ENCODE measurements at regions not wholly inside any gene's neighbourhood (a gene's known extent, or its start where the extent isn't known, plus 50 kb on each side); places are given as distances from the start of the nearest gene placed in this dataset.

GRCh38 chr6:113802779-113803178 lies 54.4 kb upstream of the MARCKS start:
- no peak overlapping the region for H2AFZ ChIP-seq (ENCODE audit: low read length)
- no peak overlapping the region for H3K9ac ChIP-seq (ENCODE audit: low read length)
- H3K9me2 ChIP-seq (ENCODE audit: low read depth, low read length), result no peaks in the 10 kb centered on the region
- H3K4me2 ChIP-seq (ENCODE audit: low read length), result no peak overlapping the region
- no peak overlapping the region for H3K27ac ChIP-seq (ENCODE audit: low read depth, low read length, poor library complexity, severe bottlenecking)
- H3K4me3 ChIP-seq (ENCODE audit: low read depth, low read length, poor library complexity, severe bottlenecking), result no peak overlapping the region
- no peaks in the 10 kb centered on the region for H3K27me3 ChIP-seq (ENCODE audit: insufficient read depth, low read length)
- no peaks in the 10 kb centered on the region for H3K9me3 ChIP-seq (ENCODE audit: low read length)
- no peak for TF ChIP-seq EZH2 (IDR thresholded peaks at IDR 0.05; ENCODE audit: borderline replicate concordance, low read length)
- TF ChIP-seq, protein P1, sequence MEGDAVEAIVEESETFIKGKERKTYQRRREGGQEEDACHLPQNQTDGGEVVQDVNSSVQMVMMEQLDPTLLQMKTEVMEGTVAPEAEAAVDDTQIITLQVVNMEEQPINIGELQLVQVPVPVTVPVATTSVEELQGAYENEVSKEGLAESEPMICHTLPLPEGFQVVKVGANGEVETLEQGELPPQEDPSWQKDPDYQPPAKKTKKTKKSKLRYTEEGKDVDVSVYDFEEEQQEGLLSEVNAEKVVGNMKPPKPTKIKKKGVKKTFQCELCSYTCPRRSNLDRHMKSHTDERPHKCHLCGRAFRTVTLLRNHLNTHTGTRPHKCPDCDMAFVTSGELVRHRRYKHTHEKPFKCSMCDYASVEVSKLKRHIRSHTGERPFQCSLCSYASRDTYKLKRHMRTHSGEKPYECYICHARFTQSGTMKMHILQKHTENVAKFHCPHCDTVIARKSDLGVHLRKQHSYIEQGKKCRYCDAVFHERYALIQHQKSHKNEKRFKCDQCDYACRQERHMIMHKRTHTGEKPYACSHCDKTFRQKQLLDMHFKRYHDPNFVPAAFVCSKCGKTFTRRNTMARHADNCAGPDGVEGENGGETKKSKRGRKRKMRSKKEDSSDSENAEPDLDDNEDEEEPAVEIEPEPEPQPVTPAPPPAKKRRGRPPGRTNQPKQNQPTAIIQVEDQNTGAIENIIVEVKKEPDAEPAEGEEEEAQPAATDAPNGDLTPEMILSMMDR (IDR thresholded peaks at IDR 0.05; ENCODE audit: low read length), result no peak
- no peaks in the 10 kb centered on the region for H3K36me3 ChIP-seq (ENCODE audit: insufficient read depth, low read length)
- H3K79me2 ChIP-seq (ENCODE audit: insufficient read depth, low read length), result no peaks in the 10 kb centered on the region
- H3F3A ChIP-seq (ENCODE audit: insufficient read depth, low read length), result no peaks in the 10 kb centered on the region
- H3K4me1 ChIP-seq (ENCODE audit: insufficient read depth, low read length, severe bottlenecking), result peaks cover 29% of the 10 kb centered on the region
- H4K20me1 ChIP-seq (ENCODE audit: insufficient read depth, low read length), result no peaks in the 10 kb centered on the region

- Histone ChIP-seq H3K4me2 (ENCODE audit: low read length) (peak overlapping the region; percentile 54), H3F3A (ENCODE audit: insufficient read depth, low read length) (peaks cover 5% of the 10 kb centered on the region; the same call in 1 of the 2 replicates), H2AFZ (ENCODE audit: low read length) (peak overlapping the region; percentile 98), H3K9ac (ENCODE audit: low read length) (peak overlapping the region; percentile 24), H3K9me2 (ENCODE audit: low read depth, low read length) (no peaks in the 10 kb centered on the region), H3K27ac (ENCODE audit: low read depth, low read length, poor library complexity, severe bottlenecking) (peak overlapping the region; percentile 51), H3K79me2 (ENCODE audit: insufficient read depth, low read length) (no peaks in the 10 kb centered on the region), H3K9me3 (ENCODE audit: low read length) (no peaks in the 10 kb centered on the region), H3K27me3 (ENCODE audit: insufficient read depth, low read length) (no peaks in the 10 kb centered on the region), H3K4me1 (ENCODE audit: insufficient read depth, low read length, severe bottlenecking) (peaks cover 54% of the 10 kb centered on the region), H3K4me3 (ENCODE audit: low read depth, low read length, poor library complexity, severe bottlenecking) (peak overlapping the region; percentile 15), H3K36me3 (ENCODE audit: insufficient read depth, low read length) (no peaks in the 10 kb centered on the region), H4K20me1 (ENCODE audit: insufficient read depth, low read length) (no peaks in the 10 kb centered on the region)
- TF ChIP-seq, protein P1 (IDR thresholded peaks at IDR 0.05; ENCODE audit: low read length), result no peak
- TF ChIP-seq EZH2 (IDR thresholded peaks at IDR 0.05; ENCODE audit: borderline replicate concordance, low read length), result no peak
These were observed 51.9 kb upstream of the MARCKS start for GRCh38 chr6:113805173-113805790.

DNA sequence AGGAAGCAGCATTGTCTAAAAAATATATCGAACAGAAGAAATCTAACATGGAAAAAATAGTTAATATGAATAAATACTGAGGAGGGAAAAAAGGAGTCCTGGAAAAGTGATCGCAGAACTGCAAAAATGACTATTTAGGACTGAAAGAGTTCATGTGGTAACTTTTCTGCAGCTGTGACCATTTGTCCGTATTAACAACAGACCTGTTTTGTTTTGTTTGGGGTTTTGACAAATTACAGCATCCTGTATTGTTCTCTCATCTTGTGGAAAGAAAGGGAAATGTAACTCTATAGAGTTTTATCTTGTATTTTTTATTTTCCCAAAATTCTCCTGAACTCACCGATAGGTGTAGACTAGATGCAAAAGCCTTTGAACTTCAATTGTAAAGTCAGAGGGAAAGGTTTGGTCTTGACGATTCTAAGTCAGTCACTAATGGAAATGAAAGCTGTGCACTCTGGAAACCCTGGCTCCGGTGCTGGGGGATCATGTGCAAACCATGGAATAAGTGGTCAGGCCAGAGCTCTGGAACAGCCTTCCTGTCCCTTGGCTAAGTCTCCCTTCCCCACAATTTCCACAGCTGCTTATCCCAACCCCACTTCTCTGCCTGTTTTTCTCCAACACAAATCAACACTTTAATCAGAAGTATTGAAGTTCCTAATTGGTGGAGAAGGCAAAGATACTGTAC lies 51.2 kb upstream of the MARCKS start:
- Histone ChIP-seq H3K36me3 (ENCODE audit: insufficient read depth, low read length) (no peaks in the 10 kb centered on the region), H3F3A (ENCODE audit: insufficient read depth, low read length) (peaks cover 5% of the 10 kb centered on the region; the same call in 1 of the 2 replicates), H4K20me1 (ENCODE audit: insufficient read depth, low read length) (no peaks in the 10 kb centered on the region), H3K9me2 (ENCODE audit: low read depth, low read length) (no peaks in the 10 kb centered on the region), H2AFZ (ENCODE audit: low read length) (0 out of 2 replicates have a peak overlapping the region, but pooled peaks have one; percentile 45), H3K27me3 (ENCODE audit: insufficient read depth, low read length) (no peaks in the 10 kb centered on the region), H3K27ac (ENCODE audit: low read depth, low read length, poor library complexity, severe bottlenecking) (peak overlapping the region; percentile 51), H3K9me3 (ENCODE audit: low read length) (no peaks in the 10 kb centered on the region), H3K4me3 (ENCODE audit: low read depth, low read length, poor library complexity, severe bottlenecking) (no peak overlapping the region), H3K79me2 (ENCODE audit: insufficient read depth, low read length) (no peaks in the 10 kb centered on the region), H3K4me1 (ENCODE audit: insufficient read depth, low read length, severe bottlenecking) (peaks cover 54% of the 10 kb centered on the region), H3K4me2 (ENCODE audit: low read length) (no peak overlapping the region), H3K9ac (ENCODE audit: low read length) (no peak overlapping the region)
- TF ChIP-seq, protein P1 (IDR thresholded peaks at IDR 0.05; ENCODE audit: low read length), result no peak
- no peak for TF ChIP-seq EZH2 (IDR thresholded peaks at IDR 0.05; ENCODE audit: borderline replicate concordance, low read length)
